Neuronal stem cell (in vitro differentiated cells): ENCODE measurements at regions not wholly inside any gene's neighbourhood (a gene's known extent, or its start where the extent isn't known, plus 50 kb on each side); places are given as distances from the start of the nearest gene placed in this dataset.

Source experiments
- DNase-seq: peaks from one replicate; pipeline ENCODE4 v3.0.0-alpha.2; 2013; ENCODE audit warnings: low spot score
- H2AFZ ChIP-seq: one replicate; pipeline ENCODE4 v1.6.1; 2013; ENCODE audit warnings: mild to moderate bottlenecking, low read length, inconsistent platforms
- H2AK5ac ChIP-seq: 2 replicates; pipeline ENCODE4 v1.6.1; 2013; ENCODE audit warnings: low read depth, mild to moderate bottlenecking, inconsistent platforms, low read length, moderate library complexity, mixed read lengths
- H2BK120ac ChIP-seq: 2 replicates; pipeline ENCODE4 v1.6.1; 2013; ENCODE audit warnings: low read depth, mild to moderate bottlenecking, inconsistent platforms, low read length, moderate library complexity, mixed read lengths
- H2BK12ac ChIP-seq: one replicate; pipeline ENCODE4 v1.6.1; 2013; ENCODE audit warnings: low read length, inconsistent platforms
- H2BK15ac ChIP-seq: 2 replicates; pipeline ENCODE4 v1.6.1; 2013; ENCODE audit warnings: mild to moderate bottlenecking, low read length, inconsistent platforms, mixed read lengths
- H2BK5ac ChIP-seq: one replicate; pipeline ENCODE4 v1.6.1; 2013; ENCODE audit warnings: inconsistent platforms, mild to moderate bottlenecking, low read length, moderate library complexity
- H3K14ac ChIP-seq: one replicate; pipeline ENCODE4 v1.6.1; 2013; ENCODE audit warnings: low read length, inconsistent platforms
- H3K18ac ChIP-seq: 2 replicates; pipeline ENCODE4 v1.6.1; 2013; ENCODE audit warnings: low read length, inconsistent platforms
- H3K23ac ChIP-seq: 2 replicates; pipeline ENCODE4 v1.6.1; 2013; ENCODE audit warnings: low read depth, mild to moderate bottlenecking, mixed read lengths, low read length, inconsistent platforms; ENCODE audit not compliant: poor library complexity
- H3K27ac ChIP-seq: replicated peaks from 3 replicates; pipeline ENCODE4 v1.5.1; 2013; ENCODE audit warnings: low read length, inconsistent platforms
- H3K27me3 ChIP-seq, 3 experiments: 2 replicates each; pipeline ENCODE4 v1.6.1; 2013; ENCODE audit warnings: low read length in 3 of 3, mild to moderate bottlenecking in 2 of 3, inconsistent platforms in 1 of 3, low read depth in 1 of 3, mixed read lengths in 1 of 3, moderate library complexity in 1 of 3; ENCODE audit not compliant: control insufficient read depth in 3 of 3, insufficient read depth in 3 of 3
- H3K36me3 ChIP-seq, 2 donors: replicated peaks in 1 of 2; 2 replicates each; pipeline ENCODE4 v1.6.1; 2013; ENCODE audit warnings: low read length in 2 of 2; ENCODE audit not compliant: control insufficient read depth in 2 of 2, insufficient read depth in 2 of 2
- H3K4ac ChIP-seq: 2 replicates; pipeline ENCODE4 v1.6.1; 2013; ENCODE audit warnings: inconsistent platforms, mild to moderate bottlenecking, low read length, moderate library complexity
- H3K4me1 ChIP-seq, 2 donors: 1 replicate in 1 of 2; 2 replicates in 1 of 2; pipeline ENCODE4 v1.6.1; 2013; ENCODE audit warnings: low read length in 2 of 2, low read depth in 1 of 2; ENCODE audit not compliant: control insufficient read depth in 2 of 2, insufficient read depth in 1 of 2
- H3K4me2 ChIP-seq: one replicate; pipeline ENCODE4 v1.6.1; 2013; ENCODE audit warnings: mild to moderate bottlenecking, low read length, inconsistent platforms; ENCODE audit not compliant: insufficient read depth, poor library complexity, severe bottlenecking
- H3K4me3 ChIP-seq, 2 donors: 2 replicates each; pipeline ENCODE4 v1.5.1; 2013; ENCODE audit warnings: low read length in 2 of 2, mild to moderate bottlenecking in 2 of 2, inconsistent platforms in 1 of 2, moderate library complexity in 1 of 2
- H3K79me1 ChIP-seq: one replicate; pipeline ENCODE4 v1.6.1; 2013; ENCODE audit warnings: low read depth, mild to moderate bottlenecking, inconsistent platforms, low read length, moderate library complexity
- H3K9ac ChIP-seq: one replicate; pipeline ENCODE4 v1.6.1; 2013; ENCODE audit warnings: mild to moderate bottlenecking, low read depth, low read length, inconsistent platforms; ENCODE audit not compliant: poor library complexity
- H3K9me3 ChIP-seq, 2 donors: replicated peaks in 1 of 2; 2 replicates each; pipeline versions ENCODE3 to v1.6.1; 2013; ENCODE audit warnings: low read length in 2 of 2, mild to moderate bottlenecking in 2 of 2, inconsistent platforms in 1 of 2, low read depth in 1 of 2, mixed read lengths in 1 of 2, moderate library complexity in 1 of 2; ENCODE audit not compliant: control insufficient read depth in 2 of 2, insufficient read depth in 1 of 2
- H4K8ac ChIP-seq: one replicate; pipeline ENCODE4 v1.6.1; 2013; ENCODE audit warnings: low read depth, mild to moderate bottlenecking, inconsistent platforms, low read length, moderate library complexity
- H4K91ac ChIP-seq: one replicate; pipeline ENCODE4 v1.6.1; 2013; ENCODE audit warnings: low read length, low read depth, mild to moderate bottlenecking, inconsistent platforms; ENCODE audit not compliant: poor library complexity
- WGBS, 2 donors: extraction: QIAGEN DNeasy Blood & Tissue Kit; methylation state at CpG; one replicate each; pipeline ENCODE4 v1.1.7; 2013; ENCODE audit warnings: missing lambda C conversion rate in 2 of 2, mixed read lengths in 1 of 2; ENCODE audit not compliant: insufficient read length in 2 of 2, insufficient replicate concordance in 1 of 2; ENCODE audit errors: extremely low coverage in 2 of 2; 5-methylcytosine and 5-hydroxymethylcytosine counted together

DNA sequence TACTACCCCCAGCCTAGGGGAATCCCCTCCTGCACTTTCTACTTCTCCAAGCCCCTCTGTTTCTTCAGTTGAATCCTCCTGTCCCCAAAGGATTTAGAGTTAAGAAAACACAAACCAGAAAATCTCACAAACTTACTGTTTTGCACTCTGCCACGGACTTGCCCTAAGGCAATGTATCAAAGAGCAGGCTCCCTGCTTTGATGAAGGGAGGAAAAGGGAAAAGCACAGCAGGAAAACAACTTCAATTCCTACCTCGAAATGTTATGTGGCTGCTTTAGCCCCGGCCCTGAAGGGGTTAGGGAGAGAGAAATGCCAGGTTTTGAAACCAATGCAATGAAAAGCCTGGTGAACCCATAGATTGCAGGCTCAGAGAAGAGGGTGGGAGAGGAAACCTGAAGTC lies 254.7 kb downstream of the MAN2A1 start:
- no peak overlapping the region for H4K8ac ChIP-seq
- no peak for DNase-seq
- H2AFZ ChIP-seq, result peak overlapping the region; percentile 9
- H3K36me3 ChIP-seq, result no peaks in the 10 kb centered on the region
- H3K23ac ChIP-seq, result no peak overlapping the region
- no peak overlapping the region for H3K4me2 ChIP-seq
- no peak overlapping the region for H2AK5ac ChIP-seq
- H3K14ac ChIP-seq, result no peak overlapping the region
- WGBS, 2 donors, result no CpG with 5 or more reads among the region's 3 CpGs
- H3K4ac ChIP-seq, result no peak overlapping the region
- no peak overlapping the region for H2BK15ac ChIP-seq
- H3K4me1 ChIP-seq, result peaks cover 8 to 9% of the 10 kb centered on the region in 2 donors
- no peaks in the 10 kb centered on the region for H3K9me3 ChIP-seq
- H2BK5ac ChIP-seq, result no peak overlapping the region
- H3K4me3 ChIP-seq, result no peak overlapping the region
- no peak overlapping the region for H2BK12ac ChIP-seq
- no peak overlapping the region for H3K18ac ChIP-seq
- H3K27me3 ChIP-seq, result no peaks in the 10 kb centered on the region
- H3K9ac ChIP-seq, result no peak overlapping the region
- no peak overlapping the region for H2BK120ac ChIP-seq
- no peaks in the 10 kb centered on the region for H3K79me1 ChIP-seq
- H3K27ac ChIP-seq, result no peak overlapping the region
- no peak overlapping the region for H4K91ac ChIP-seq

DNA sequence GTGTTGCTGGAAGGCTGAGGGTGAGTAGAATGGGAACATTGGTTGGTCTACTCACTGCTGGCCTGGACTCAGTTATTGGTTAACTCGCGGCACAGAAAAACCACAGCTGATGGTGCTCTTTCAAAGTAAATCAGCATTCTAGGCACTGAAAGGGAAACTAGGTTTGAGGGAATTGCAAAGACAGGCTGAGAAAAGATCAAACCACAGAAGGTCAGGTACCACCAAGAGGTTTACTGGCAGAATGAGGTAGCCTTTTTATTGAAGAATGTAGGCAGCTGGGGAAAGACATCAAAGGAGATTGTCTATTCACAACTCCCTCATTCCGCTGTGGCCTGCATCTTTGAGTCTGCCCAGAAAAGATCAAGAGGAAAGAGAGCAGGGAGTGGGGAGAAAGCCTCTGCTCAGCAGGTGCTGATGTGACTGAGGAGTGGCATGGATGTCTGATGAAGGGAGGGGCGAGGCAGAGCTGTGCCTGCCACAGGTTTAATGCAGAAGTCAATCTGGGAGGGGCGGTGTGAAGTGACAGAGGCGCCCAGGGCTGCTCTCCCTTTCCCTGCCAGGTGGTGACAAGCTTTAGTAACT lies 255.5 kb downstream of the MAN2A1 start:
- Histone ChIP-seq H3K79me1 (no peaks in the 10 kb centered on the region), H2BK15ac (no peak overlapping the region), H3K9me3 (no peaks in the 10 kb centered on the region), H3K18ac (peak overlapping the region; percentile 11), H3K14ac (no peak overlapping the region), H2AFZ (peak overlapping the region; percentile 3), H3K4ac (no peak overlapping the region), H2AK5ac (peak overlapping the region; percentile 41), H2BK120ac (no peak overlapping the region), H2BK12ac (no peak overlapping the region), H3K27ac (no peak overlapping the region), H4K91ac (no peak overlapping the region), H3K27me3 (no peaks in the 10 kb centered on the region), H2BK5ac (no peak overlapping the region), H4K8ac (no peak overlapping the region), H3K9ac (peak overlapping the region; percentile 25), H3K23ac (no peak overlapping the region), H3K4me3 (no peak overlapping the region), H3K4me1 (peaks cover 8 to 9% of the 10 kb centered on the region in 2 donors), H3K36me3 (no peaks in the 10 kb centered on the region), H3K4me2 (no peak overlapping the region)
- DNase-seq, result no peak
- WGBS, 2 donors, result no CpG with 5 or more reads among the region's 6 CpGs

DNA sequence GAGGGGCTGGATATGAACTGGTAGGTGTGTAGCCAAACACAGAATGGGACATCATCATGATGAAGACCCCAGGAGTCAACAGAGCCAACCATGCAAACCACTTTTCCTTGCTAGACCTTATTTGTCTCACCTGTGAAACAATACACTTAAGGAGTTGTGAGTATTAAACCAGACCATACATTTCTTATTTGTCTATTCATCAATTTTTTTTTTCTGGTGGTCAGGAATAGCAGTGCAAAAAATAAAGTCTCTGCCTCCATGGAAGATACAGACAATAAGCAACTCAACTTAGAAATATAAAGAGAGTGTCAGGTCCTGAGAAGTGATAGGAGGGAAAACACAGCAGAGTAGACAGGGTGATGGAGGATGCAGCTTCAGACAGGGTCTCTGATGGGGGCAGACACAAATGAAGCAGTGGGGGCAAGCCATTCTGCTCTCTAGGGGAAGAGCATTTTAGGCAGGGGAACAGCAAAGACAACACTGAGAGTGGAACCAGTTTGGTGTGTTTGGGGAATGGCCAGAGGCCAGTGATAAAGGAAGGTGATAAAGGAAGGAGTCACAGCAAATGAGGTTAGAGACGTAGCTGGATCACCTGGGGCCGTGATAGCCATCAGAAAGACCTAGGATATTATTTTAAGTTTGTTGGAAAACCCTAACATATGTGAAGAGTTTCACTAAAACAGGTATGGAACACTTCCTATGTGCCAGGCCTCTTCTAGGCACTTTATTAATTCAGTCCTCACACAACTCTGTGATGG lies 256.2 kb downstream of the MAN2A1 start:
- peak overlapping the region; percentile 41 for H2AK5ac ChIP-seq
- no peak overlapping the region for H3K4me3 ChIP-seq
- H2BK5ac ChIP-seq, result no peak overlapping the region
- H3K27me3 ChIP-seq, result no peaks in the 10 kb centered on the region
- H3K27ac ChIP-seq, result no peak overlapping the region
- WGBS, 2 donors, result no CpG with 5 or more reads among the region's 2 CpGs
- no peak overlapping the region for H4K91ac ChIP-seq
- no peak overlapping the region for H3K23ac ChIP-seq
- H3K79me1 ChIP-seq, result no peaks in the 10 kb centered on the region
- no peaks in the 10 kb centered on the region for H3K9me3 ChIP-seq
- H3K4me1 ChIP-seq, result peaks cover 8 to 9% of the 10 kb centered on the region in 2 donors
- H2BK120ac ChIP-seq, result no peak overlapping the region
- H3K36me3 ChIP-seq, result no peaks in the 10 kb centered on the region
- no peak overlapping the region for H4K8ac ChIP-seq
- H3K4ac ChIP-seq, result no peak overlapping the region
- peak overlapping the region; percentile 25 for H3K9ac ChIP-seq
- no peak for DNase-seq
- no peak overlapping the region for H3K14ac ChIP-seq
- no peak overlapping the region for H3K4me2 ChIP-seq
- H2BK12ac ChIP-seq, result no peak overlapping the region
- no peak overlapping the region for H2BK15ac ChIP-seq
- H2AFZ ChIP-seq, result peak overlapping the region; percentile 3
- H3K18ac ChIP-seq, result no peak overlapping the region

DNA sequence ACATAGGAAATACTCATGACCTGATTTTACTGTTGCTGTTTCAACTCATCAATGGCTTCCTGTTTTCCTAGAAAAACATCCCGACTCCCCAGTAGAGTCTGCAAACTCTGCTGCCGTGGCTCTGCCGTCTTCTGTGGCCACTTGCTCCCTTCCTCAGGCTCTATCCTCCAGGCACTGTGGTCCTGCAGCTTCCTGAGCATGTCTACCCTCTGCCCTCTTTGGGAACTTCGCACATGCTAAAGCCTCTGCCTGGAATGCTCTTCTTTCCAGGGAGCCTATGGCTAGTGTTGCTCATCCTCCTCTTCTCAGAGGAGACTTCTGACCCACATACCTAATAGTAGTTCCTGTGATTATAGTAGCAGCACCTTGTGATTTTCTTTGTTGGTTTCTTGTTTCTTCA lies 256.9 kb downstream of the MAN2A1 start:
- Histone ChIP-seq H2AK5ac (no peak overlapping the region), H4K8ac (no peak overlapping the region), H3K23ac (no peak overlapping the region), H3K79me1 (no peaks in the 10 kb centered on the region), H2AFZ (no peak overlapping the region), H3K27ac (no peak overlapping the region), H3K18ac (peak overlapping the region; percentile 63), H2BK12ac (no peak overlapping the region), H2BK5ac (no peak overlapping the region), H4K91ac (no peak overlapping the region), H3K4me3 (no peak overlapping the region), H2BK15ac (no peak overlapping the region), H3K4ac (no peak overlapping the region), H3K9me3 (no peaks in the 10 kb centered on the region), H3K36me3 (no peaks in the 10 kb centered on the region), H3K9ac (no peak overlapping the region), H3K4me2 (no peak overlapping the region), H3K4me1 (peaks cover 8 to 9% of the 10 kb centered on the region in 2 donors), H2BK120ac (no peak overlapping the region), H3K14ac (no peak overlapping the region), H3K27me3 (no peaks in the 10 kb centered on the region)
- WGBS, 2 donors, result no CpG with 5 or more reads among the region's 4 CpGs
- no peak for DNase-seq
